ENCODE measurements at regions not wholly inside any gene's neighbourhood (a gene's known extent, or its start where the extent isn't known, plus 50 kb on each side); places are given as distances from the start of the nearest gene placed in this dataset.

- TF ChIP-seq ZNF423 (tag by site-specific recombination; IDR thresholded peaks at IDR 0.05) (no peak), ZBTB8A (tag by site-specific recombination; IDR thresholded peaks at IDR 0.05) (no peak), CTCF (tag by site-specific recombination; IDR thresholded peaks at IDR 0.05) (no peak), TRIM28 (IDR thresholded peaks at IDR 0.05; ENCODE audit: borderline replicate concordance, low read length) (no peak), TCF7L2 (IDR thresholded peaks at IDR 0.05; ENCODE audit: borderline replicate concordance, low read depth, low read length) (no peak), ZNF274 (IDR thresholded peaks at IDR 0.05; ENCODE audit: low read length) (no peak), ZNF274 (tag by site-specific recombination; IDR thresholded peaks at IDR 0.05; ENCODE audit: borderline replicate concordance) (no peak), ZNF184 (tag by site-specific recombination; IDR thresholded peaks at IDR 0.05) (no peak), KLF1 (tag by site-specific recombination; IDR thresholded peaks at IDR 0.05) (no peak)
Measured at GRCh38 chr9:81801190-81801589, 111.8 kb upstream of the TLE1 start.

All from HEK293 (cell line).